Activated naive CD4-positive, alpha-beta T cell treated with anti-CD3 and anti-CD28 coated beads, Interleukin-2, amount 50 U/mL, for 16 hours (primary cell): ENCODE measurements at regions not wholly inside any gene's neighbourhood (a gene's known extent, or its start where the extent isn't known, plus 50 kb on each side); places are given as distances from the start of the nearest gene placed in this dataset.

ENCODE experiments used
- DNase-seq: peaks from one replicate; pipeline ENCODE4 v3.0.0-alpha.2; 2020

DNA sequence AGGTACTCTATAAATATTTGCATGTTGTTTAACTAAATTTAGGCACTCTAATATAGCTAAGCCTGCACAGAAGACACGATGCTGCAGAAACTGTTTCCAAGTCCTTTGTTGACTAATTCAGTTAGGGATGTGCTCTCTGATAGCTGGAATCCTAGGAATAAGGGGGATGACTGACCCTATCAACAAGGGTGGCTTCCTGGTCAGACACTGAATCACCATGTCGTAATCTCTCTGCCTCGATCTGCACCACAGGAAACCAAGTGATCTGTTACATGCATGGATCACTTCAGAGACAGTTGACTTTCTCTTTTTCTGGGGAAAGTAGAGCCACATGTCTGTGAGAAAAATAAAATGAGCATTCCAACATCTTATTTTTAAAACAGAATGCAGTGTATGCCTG, 169.1 kb downstream of the GUCY2F start:
- no peak for DNase-seq

DNA sequence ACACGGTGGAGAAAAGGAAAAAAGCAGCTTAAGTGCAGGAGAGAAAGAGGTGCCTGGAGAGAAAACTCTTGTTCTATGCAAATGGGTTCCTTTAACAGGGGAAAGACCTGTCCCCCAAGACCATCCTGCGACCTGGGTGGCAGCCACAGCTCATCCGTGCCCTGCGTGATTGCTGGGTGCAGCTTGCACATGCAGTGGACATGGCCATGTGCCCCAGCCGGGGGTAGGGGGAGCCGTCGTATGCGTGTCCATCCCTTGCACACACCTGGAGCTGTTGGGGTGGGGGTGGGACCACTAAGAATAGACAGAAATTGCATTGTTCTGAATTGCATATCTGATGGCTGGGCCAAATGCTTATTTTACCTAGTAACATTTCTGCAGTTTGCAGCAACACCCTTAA, 171.9 kb downstream of the GUCY2F start:
- no peak for DNase-seq

DNA sequence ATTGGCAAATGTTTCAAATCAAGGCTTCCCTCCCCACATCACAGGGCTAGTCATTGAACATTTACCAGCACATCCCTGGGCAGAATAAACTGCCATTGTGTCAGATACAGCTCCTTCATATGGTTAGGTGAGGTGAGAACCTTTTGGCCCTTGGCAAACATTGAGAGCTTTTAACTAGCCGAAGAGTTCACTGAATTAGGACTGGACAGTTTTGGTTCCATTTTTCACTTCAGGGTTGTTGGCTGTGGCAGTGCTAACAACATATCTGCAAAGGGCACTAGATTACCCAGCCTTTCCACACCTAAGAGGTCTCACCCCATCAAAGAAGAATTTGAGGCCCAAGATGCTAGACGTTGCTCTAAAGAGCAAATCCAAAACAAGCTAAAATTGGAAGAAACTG, 180.7 kb downstream of the GUCY2F start:
- no peak for DNase-seq

DNA sequence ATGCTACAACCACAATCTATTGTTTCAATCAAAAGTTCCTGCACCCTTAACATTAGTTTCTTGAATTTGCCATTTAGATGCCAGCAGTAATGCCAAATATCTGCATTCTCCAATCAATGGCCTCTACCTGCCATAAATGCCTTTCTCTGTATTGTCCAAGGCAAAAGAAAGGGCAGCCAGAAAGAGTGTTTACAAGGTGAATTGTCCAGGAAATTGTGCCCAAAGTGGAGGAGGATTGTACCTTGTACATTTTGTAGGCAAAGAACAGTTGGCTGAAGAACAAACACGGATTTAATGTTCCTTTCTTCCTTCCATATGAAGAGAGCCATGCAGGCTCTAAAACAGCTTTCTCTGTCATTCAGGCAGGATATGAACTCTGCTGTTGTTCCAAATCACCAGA, 181.5 kb downstream of the GUCY2F start:
- no peak for DNase-seq

DNA sequence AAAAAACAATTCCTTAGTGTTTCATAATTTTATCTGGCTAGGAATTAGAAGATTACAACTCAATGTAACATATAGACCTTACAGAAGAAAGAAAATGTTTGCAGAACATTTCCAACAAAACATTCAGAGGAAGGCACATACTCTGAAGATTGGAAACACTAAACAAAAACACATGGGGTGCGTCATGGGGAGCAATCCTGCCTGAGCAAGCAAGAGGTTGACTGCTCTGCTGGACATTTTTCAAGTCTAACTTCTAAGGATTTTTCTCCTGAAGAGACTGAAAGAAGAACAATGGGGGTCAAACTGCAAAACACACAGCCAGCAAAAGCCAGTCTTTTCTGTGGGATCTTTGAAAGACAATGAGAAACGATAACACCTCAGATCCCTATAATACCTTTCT, 182.8 kb downstream of the GUCY2F start:
- DNase-seq: no peak

DNA sequence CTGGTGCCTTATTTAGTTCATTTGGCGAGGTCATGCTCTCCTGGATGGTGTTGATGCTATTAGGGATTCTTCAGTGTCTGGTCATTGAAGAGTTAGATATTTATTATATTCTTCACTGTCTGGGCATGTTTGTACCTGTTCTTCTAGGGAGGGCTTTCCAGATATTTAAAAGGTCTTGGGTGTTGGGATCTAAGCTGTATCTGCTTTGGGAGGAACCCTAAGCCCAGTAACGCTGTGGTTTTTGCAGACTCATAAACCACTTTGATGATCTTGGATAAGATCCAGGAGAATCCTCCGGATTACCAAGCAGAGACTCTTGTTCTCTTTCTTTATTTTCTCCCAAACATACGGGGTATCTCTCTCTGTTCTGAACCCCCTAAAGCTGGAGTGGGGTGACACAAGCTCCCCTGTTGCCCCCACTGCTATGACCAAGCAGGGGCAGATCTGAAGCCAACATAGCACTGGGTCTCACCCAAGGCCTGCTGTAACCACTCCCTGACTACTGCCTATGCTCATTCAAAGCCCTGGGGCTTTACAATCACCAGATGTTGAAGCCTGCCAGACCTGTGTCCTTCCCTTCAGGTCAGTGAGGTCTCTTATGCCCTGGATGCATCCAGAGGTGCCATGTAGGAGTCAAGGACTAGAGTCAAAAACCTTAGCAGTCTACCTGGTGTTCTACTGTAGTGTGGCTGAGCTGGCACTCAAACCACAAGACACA, 187.6 kb downstream of the GUCY2F start:
- no peak for DNase-seq

DNA sequence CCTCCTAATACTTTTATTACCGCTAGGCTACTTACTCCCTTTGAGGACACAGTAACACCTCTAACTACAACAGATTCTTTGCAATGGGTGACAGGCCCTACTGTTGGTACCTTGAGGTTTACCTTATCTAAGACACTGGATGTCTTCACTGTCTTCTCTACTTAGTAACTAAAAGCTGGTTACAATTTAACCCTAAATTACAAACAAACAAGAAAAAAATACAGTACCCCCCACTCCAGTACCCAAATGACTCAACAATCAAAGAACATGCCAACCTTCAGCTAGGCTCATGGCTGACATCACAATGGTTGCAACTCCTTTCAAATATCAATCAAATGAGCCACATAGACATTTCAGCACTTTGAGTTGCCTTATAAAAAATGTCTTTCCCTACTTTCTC, 198.0 kb downstream of the GUCY2F start:
- no peak for DNase-seq

DNA sequence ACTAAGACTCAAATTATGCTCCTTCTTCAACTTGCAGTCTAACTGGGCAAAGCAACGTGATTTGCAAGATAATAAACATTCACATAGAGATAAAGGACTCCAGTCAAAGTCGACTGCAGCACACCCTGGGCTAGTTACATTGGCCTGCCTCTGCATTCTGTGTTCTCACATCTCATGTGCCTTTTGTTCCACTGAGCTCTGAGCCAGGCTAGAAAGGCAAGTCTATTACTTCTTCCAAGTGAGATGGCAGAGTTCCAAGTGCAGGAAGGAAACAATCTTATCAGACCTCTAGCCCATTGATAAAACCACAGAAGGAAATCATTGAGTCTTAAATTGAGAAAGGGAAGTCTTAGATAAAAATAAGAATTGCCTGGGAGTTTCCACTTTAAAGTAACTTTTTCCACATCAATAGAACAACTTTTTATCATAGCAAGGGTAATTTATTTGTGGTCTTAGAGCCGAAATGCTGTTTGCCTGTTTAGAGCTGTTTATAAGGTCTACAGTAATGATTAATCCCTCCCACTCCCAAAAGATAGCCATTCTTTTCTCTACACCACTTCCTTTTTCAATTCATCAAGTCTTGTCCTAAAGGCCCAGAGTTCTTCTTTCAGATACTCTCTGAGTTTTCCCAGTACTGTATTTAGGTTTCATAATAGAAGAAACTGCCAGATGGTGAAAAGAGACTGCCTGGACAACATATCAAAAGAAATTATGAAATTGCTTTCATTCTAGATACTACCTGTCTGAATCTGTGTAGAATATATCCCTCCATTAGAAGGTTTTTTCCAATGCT, 200.2 kb downstream of the GUCY2F start:
- DNase-seq: no peak

DNA sequence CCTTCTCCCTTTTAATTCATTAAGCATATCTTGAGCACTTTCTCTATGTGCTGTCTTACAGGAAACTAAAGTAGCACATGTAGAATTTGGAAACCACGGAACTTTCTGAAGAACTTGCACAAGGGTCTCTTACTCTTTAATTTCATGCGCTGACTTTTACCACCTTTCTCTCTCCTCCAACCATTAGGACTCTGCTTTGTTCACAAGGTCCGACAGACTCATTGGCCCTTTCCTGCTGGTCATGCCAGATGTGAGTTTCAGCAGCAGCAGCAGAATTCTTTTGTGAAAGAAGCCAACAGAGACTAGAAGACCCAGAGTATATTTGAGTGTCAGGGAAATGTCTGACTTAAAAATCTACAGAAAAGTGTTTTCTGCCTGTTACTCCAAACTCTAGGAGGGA, 207.1 kb downstream of the GUCY2F start:
- no peak for DNase-seq

DNA sequence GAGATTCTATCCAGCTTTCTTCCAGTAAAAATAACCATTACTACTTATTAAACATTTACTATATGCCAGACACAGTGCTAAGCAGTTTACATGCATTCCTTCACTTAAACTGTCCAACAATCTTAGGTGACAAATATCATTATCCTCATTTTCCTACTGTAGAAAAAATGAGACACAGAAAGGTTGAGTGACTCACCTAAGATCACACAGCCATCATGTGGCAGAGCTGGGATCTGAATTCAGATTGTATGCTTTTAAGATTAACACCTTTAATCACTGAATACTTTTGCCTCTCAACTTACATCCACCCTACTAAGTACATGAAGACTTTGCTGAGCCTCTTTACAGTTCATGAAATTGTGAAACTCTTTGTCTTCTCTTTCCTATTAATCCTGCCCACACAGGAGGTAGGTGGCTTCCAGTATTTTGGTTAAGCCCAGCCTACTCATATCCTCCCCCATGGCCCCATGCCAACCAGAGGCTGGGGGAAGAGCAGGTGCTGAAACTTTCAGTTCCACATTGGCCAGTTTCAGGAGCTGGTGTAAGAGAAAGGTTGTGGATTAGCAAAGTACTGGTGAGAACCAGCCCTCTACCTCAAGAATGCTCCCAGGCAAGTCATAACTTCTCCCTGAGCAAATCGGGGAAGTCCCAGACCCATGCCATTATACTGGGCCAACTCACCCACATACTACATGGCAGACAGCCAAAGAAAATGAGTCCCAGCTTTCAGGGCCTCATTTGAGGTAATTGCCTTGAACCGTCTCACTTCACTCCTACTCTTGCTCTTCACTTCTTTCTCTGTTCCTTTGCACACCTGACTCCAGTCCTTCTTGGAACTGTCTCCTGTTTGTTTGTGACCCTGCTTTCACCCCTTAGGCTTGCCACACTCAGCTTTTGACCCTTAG, 211.1 kb downstream of the GUCY2F start:
- no peak for DNase-seq

DNA sequence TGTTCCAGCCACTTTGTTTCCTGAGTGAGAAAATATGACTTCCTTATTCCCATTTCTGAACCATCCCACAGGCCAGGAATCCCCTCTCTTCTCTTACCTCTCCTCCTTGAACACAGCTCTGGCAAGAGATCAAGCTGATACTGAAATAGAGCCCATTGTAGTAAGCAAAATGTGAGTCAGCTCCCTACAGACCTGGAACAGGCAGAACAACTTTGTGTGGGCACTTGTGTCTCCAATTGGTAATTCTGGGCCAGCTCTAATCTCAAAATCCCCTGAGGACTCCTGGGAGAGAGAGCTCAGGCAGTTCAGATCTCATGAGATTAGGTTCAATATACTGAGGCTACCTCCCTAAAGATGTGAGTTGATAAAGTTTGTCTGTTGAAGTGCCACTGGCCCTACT, 213.5 kb downstream of the GUCY2F start:
- DNase-seq: no peak

DNA sequence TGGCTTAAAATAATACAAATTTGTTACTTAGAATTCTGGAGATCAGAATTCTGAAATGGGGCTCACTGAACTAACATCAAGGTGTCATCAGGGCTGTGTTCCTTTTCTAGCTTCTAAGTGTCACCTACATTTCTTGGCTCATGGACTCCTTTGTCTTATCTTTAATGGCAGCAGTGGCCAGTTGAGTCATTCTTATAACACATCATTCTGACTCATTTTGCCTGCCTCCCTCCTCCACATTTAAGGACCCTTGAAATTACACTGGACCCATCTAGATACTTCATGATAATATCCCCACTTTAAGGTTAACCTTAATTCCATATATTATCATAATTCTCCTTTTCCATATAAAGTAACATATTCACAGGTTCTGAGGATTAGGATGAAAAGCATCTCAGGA, 215.9 kb downstream of the GUCY2F start:
- DNase-seq: no peak

DNA sequence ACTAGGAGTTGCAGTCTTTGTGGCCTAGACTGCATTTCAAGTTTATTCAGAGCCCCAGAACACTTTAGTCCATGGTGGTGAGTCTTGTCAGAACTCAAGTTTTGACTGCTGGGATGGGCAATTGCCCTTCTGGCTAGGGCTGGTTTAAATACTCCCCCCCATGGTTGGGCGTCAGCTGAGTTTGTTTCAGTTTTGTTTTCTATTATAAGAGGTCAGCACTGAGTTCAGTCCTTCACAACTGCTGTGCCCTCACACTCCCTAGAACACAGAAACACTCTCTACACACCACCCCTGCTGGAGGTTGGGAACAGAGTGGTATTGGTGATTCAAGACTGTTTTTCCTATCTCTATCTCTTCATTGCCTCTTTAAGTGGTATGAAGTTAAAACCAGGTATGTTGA, 217.0 kb downstream of the GUCY2F start:
- no peak for DNase-seq

DNA sequence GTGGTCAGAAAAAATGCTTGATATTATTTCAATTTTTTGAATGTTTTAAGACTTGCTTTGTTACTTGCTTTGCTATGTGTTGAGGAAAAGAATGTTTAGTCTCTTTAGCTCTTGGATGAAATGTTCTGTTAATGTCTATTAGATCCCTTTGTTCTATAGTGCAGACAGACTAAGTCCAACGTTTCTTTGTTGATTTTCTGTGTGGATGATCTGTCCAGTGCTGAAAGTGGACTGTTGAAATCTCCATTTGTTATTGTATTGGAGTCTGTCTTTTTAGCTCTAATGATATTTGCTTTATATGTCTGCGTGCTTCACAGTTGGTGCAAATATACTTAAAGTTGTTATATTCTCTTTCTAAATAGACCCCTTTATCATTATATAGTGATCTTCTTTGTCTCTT, 220.6 kb downstream of the GUCY2F start:
- DNase-seq: no peak

DNA sequence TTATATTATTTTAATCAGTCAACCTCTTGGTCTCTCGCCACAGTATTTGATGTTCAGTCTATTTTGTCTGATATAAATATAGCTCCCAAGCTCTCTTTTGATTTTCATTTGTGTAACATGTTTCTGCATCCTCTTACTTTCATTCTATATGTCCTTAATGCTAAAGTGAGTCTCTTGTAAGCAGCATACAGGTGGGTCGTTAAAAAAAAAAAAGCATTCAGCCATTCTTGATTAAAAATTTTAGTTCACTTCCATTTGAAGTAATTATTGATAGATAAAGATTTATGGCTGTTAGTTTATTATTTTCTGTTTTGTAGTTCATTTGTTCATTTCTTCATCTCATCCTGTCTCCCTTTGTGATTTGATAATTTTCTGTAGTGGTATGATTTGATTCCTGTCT, 229.1 kb downstream of the GUCY2F start:
- no peak for DNase-seq

DNA sequence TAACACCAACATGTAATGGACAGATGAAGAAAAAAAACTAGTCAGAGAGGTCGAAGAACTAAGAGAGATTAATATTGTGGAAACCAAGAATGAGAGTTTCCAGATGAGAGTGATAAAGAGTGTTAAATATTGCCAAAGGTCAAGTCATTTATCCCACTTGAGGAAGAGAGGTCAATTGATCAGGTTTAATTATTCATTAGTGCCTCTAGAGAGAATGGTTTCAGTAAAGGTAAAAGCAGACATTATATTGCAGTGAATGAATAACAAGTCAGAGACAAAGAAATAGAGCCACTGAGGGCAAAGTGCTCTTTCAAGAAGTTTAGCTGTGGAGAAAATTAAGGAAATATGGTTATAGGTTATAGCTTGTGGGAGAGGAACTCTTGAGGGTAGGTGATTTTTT, 263.1 kb downstream of the GUCY2F start:
- DNase-seq: no peak

DNA sequence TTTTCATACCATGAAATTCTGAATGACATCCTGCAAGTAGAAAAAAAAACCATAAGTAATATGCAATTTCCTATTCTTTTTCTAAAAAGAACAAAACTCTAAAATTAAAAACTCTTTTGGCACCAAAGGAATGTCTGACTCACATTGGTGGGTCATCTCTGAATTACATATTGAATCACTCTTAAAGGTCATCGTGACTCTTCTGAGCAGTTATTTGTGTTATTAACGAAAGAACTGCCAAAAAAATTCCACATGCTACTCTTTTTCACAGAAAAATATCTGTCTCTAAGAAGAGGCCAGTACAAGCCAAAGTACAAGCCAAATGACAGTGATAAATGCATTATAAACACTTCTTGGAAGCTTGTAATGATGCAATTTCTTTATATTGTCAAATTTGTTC, 282.2 kb downstream of the GUCY2F start:
- no peak for DNase-seq

DNA sequence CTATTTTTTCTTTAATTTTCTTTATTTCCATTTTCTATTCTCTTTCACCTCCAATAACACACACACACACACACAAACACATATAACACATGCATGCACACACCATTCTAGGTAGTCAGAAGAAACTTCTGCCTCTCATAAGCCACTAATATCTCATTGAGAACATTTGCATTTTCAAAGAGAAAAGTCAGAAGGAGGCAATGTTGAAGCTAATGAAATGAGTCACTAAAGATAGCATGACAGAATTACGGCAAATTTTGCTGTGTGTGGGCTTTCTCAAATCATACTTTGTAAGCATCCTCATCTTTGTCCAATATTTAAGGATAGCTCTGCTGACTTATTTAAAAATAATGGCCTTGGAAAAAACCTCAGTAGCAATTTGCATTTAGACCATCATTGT, 291.3 kb downstream of the GUCY2F start:
- DNase-seq: no peak

DNA sequence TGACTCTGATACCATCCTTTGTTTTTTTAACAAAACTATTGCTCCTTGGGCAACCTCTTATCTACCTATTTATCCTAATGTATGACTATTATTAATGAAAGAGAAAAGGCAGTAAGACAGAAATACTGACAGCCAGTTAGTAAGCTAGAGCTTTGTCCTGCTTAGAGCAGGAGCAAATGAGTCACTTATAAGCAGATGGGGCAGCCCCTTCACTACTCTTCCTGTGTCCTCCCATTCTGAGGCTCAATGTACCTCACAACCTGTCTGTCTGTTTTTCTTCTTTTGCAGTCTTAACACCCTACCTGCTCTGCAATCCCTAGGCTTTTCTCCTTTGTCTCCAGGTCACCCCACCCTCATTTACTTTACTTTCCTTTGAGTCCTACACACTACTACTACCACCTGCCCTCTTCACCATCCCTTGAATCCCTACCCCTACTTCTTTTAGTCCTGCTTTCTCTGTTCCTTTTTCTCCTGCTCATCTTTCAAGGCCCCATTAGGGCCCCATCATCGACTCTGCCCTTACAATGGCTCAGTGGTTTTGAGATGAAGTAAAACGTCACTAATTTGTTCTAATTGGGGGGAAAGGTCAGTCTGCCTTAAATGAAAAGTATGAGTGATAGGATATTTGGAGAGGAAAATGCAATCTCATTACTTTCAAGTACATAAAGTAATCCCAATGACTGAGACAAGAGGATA, 294.3 kb downstream of the GUCY2F start:
- no peak for DNase-seq

DNA sequence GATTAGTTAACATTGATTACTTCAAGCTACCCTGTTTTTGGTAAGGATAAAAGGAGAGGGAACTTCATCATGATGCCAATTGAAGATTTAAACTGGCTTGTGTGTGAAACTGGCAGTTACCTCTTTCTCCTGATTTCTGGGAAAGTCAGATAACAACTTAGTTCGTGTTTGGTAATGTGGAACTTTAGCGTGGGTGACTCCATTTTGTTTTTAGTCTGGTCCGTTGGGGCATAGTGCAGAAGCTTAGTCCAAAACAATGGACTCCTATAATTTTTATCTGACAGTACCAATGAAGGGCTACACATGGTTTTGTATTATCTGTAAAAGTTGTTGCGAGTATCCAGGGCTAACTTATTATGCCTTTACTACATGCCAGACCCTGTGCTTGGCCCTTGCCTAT, 294.9 kb downstream of the GUCY2F start:
- DNase-seq: no peak

DNA sequence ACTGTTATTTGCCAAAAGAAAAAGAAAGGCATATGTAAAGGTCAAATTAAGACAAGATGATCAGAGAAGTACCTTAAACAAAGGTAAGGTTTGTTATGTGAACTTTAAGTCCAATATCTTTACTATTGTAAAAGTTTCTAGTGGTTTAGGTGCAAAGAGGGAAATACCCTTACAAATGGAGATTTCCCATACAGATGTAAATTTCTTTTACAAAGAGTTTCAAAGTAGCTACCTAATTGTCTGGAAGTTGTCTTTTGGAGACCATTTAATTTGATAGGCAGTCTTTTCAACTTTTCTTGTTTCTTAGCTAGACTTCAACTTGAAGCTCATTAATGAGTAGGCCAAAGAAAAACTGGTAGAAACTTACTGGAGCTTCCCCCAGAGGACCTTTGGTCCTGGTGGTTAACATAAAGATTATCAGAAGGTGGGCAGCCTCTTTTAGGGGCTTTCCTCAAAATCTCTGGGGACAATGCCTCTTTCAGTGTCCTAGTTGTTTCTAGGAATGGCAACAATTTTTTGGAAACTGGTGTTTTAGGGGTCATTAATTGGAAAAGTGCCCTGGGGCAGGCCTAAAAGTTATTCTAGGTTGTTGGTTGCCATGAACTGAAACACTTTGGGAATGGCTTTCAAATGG, 297.3 kb downstream of the GUCY2F start:
- no peak for DNase-seq

DNA sequence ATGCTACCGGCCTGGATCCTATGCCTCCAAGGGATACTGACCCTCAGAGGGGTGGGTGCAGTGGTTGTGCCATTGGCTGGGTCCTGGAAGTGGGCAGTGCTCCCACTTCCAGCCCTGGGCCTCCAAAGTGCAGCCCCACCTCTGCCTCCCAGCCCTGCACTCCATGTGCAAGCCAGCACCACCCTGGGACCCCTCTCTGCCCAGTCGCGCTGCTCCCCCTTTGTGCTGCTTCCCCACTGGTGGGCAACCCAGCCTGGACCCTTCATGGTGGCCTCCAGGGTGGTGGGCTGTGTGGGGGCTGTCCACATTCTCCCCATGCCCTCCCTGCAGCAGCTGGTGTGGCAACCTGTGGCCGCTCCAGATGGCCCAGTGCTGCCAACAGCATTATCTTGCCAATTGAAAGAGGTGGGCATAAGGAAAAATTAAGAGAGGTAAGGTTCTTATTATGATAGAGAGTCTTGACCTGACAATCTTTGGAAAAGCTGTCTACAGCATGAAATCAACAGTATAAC, 309.7 kb downstream of the GUCY2F start:
- no peak for DNase-seq
